ENCODE measurements at regions not wholly inside any gene's neighbourhood (a gene's known extent, or its start where the extent isn't known, plus 50 kb on each side); places are given as distances from the start of the nearest gene placed in this dataset.

DNA sequence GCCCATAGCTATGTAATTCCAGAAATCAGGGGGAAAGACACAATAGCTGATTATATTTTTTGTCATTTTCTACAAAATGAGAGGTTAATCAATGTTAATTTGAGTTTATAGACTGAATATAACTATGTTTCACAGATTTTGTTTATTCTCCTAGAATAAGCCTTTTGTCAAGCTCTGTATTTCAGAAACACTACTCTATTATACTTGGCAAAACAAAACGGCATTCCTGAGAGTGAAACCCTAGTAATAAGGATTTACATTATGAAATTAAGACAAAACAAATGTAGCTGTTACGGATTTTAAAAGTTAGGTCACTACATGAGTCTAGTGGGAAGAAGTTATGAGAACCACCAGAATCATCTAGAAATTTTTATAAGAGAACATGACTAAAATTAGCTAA lies 334.2 kb downstream of the KLF12 start:
- no peak for DNase-seq (ENCODE audit: extremely low read depth, low read depth)
- TF ChIP-seq, protein P1, sequence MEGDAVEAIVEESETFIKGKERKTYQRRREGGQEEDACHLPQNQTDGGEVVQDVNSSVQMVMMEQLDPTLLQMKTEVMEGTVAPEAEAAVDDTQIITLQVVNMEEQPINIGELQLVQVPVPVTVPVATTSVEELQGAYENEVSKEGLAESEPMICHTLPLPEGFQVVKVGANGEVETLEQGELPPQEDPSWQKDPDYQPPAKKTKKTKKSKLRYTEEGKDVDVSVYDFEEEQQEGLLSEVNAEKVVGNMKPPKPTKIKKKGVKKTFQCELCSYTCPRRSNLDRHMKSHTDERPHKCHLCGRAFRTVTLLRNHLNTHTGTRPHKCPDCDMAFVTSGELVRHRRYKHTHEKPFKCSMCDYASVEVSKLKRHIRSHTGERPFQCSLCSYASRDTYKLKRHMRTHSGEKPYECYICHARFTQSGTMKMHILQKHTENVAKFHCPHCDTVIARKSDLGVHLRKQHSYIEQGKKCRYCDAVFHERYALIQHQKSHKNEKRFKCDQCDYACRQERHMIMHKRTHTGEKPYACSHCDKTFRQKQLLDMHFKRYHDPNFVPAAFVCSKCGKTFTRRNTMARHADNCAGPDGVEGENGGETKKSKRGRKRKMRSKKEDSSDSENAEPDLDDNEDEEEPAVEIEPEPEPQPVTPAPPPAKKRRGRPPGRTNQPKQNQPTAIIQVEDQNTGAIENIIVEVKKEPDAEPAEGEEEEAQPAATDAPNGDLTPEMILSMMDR (IDR thresholded peaks at IDR 0.05; ENCODE audit: low read depth, low read length, missing control alignments): no peak
- no peak overlapping the region for H3K4me3 ChIP-seq (replicated peaks; ENCODE audit: low read depth, low read length)

DNA sequence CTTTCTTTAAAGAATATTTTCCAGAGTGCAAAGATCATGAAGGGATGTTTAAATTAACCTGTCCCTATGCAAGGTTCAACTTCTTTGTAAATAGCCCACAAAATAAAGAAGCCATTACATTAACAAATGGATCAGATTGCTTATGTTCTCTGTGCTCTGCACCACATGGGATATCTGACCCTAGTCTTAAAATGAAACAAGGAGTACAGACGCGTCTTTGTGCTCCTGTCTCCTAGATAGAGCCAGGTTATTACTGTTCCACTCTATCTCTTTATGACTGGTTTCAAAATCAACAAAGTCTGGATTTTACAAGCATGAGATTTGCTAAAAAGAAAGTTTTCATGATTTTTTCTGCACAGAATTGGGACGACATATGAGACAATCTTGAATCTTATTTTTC lies 339.4 kb downstream of the KLF12 start:
- no peak for DNase-seq (ENCODE audit: extremely low read depth, low read depth)
- TF ChIP-seq, protein P1 (IDR thresholded peaks at IDR 0.05; ENCODE audit: low read depth, low read length, missing control alignments): no peak
- H3K4me3 ChIP-seq (replicated peaks; ENCODE audit: low read depth, low read length): no peak overlapping the region

GRCh38 chr13:73793361-73793760 lies 340.8 kb downstream of the KLF12 start:
- TF ChIP-seq, protein P1 (IDR thresholded peaks at IDR 0.05; ENCODE audit: low read depth, low read length, missing control alignments): no peak
- H3K4me3 ChIP-seq (replicated peaks; ENCODE audit: low read depth, low read length): no peak overlapping the region
- DNase-seq (ENCODE audit: extremely low read depth, low read depth): no peak

GRCh38 chr13:73792796-73793195 lies 341.4 kb downstream of the KLF12 start:
- no peak overlapping the region for H3K4me3 ChIP-seq (replicated peaks; ENCODE audit: low read depth, low read length)
- DNase-seq (ENCODE audit: extremely low read depth, low read depth): peak; percentile 24
- TF ChIP-seq, protein P1 (IDR thresholded peaks at IDR 0.05; ENCODE audit: low read depth, low read length, missing control alignments): no peak

GRCh38 chr13:73782450-73783449 lies 351.5 kb downstream of the KLF12 start:
- TF ChIP-seq, protein P1 (IDR thresholded peaks at IDR 0.05; ENCODE audit: low read depth, low read length, missing control alignments): no peak
- no peak overlapping the region for H3K4me3 ChIP-seq (replicated peaks; ENCODE audit: low read depth, low read length)

GRCh38 chr13:73781384-73781783 lies 352.8 kb downstream of the KLF12 start:
- TF ChIP-seq, protein P1 (IDR thresholded peaks at IDR 0.05; ENCODE audit: low read depth, low read length, missing control alignments): no peak

More at GRCh38 chr13:73782450-73783449, 351.5 kb downstream of the KLF12 start:
- no peak for DNase-seq (ENCODE audit: extremely low read depth, low read depth)

More at GRCh38 chr13:73781384-73781783, 352.8 kb downstream of the KLF12 start:
- DNase-seq (ENCODE audit: extremely low read depth, low read depth): no peak
- H3K4me3 ChIP-seq (replicated peaks; ENCODE audit: low read depth, low read length): no peak overlapping the region

Data from HFF-Myc (cell line).